ENCODE measurements at regions not wholly inside any gene's neighbourhood (a gene's known extent, or its start where the extent isn't known, plus 50 kb on each side); places are given as distances from the start of the nearest gene placed in this dataset.

DNA sequence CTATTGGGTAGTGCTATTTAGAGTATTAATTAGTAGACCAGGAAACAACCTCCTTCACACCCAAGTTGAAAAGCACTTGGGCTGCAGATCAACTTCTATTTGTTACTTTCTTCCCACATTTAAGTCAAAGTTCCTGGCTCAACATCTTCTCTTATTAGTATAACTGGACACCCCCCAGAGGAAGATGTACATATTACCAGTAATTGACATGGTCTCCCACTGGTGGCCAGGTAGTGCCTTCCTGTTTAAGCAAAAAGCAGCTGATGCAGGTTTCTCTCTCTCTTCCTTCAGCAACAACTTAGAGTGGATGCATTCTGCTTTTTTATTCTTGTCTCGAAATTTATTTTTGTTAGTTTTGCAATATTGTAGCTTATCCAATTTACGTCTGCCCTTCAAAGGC, 438.1 kb downstream of the GBA3 start:
- H3K9me3 ChIP-seq (ENCODE audit: control insufficient read depth, insufficient read depth, low read length): no peaks in the 10 kb centered on the region
- H3K27ac ChIP-seq (ENCODE audit: low read depth, low read length): no peak overlapping the region
- no peak for TF ChIP-seq EZH2phosphoT487 (IDR thresholded peaks at IDR 0.05; ENCODE audit: borderline replicate concordance, low read length)

DNA sequence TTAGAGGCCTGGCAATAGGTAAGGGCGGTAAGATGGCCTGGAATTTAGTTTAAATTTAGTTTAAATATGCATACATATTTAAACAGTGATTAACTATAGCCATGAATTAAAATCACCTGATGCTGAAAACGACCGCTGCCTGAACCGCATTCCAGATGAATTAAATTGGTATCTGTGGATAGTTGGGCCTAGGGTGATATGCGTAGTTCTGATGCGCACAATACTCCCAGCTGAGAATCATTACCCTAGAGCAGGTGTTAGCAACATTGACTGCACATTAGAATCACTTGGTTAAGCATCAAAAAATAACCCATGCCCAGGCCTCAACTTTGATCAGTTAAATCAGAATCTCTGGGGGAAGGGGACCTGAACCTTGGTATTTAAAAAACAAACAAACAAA, 432.4 kb downstream of the GBA3 start:
- H3K4me1 ChIP-seq (ENCODE audit: control insufficient read depth, low read length): no peaks in the 10 kb centered on the region
- TF ChIP-seq, protein P1, sequence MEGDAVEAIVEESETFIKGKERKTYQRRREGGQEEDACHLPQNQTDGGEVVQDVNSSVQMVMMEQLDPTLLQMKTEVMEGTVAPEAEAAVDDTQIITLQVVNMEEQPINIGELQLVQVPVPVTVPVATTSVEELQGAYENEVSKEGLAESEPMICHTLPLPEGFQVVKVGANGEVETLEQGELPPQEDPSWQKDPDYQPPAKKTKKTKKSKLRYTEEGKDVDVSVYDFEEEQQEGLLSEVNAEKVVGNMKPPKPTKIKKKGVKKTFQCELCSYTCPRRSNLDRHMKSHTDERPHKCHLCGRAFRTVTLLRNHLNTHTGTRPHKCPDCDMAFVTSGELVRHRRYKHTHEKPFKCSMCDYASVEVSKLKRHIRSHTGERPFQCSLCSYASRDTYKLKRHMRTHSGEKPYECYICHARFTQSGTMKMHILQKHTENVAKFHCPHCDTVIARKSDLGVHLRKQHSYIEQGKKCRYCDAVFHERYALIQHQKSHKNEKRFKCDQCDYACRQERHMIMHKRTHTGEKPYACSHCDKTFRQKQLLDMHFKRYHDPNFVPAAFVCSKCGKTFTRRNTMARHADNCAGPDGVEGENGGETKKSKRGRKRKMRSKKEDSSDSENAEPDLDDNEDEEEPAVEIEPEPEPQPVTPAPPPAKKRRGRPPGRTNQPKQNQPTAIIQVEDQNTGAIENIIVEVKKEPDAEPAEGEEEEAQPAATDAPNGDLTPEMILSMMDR (IDR thresholded peaks at IDR 0.05; ENCODE audit: low read depth, low read length, poor library complexity, severe bottlenecking): no peak
- TF ChIP-seq EZH2phosphoT487 (IDR thresholded peaks at IDR 0.05; ENCODE audit: borderline replicate concordance, low read length): no peak
- H3K36me3 ChIP-seq (ENCODE audit: control insufficient read depth, low read length): no peaks in the 10 kb centered on the region
- H4K20me1 ChIP-seq (ENCODE audit: control insufficient read depth, insufficient read depth, low read depth, low read length): no peaks in the 10 kb centered on the region
- no peak overlapping the region for H3K4me3 ChIP-seq (ENCODE audit: low read length)
- H3K27me3 ChIP-seq (ENCODE audit: control insufficient read depth, low read length): no peaks in the 10 kb centered on the region
- H3K9me2 ChIP-seq (replicated peaks; ENCODE audit: control insufficient read depth, low read length): no peaks in the 10 kb centered on the region
- H3K4me2 ChIP-seq (ENCODE audit: low read length): no peak overlapping the region
- H3K9me3 ChIP-seq (ENCODE audit: control insufficient read depth, insufficient read depth, low read length): no peaks in the 10 kb centered on the region
- no peaks in the 10 kb centered on the region for H3F3A ChIP-seq (ENCODE audit: control insufficient read depth, insufficient read depth)
- H3K27ac ChIP-seq (ENCODE audit: low read depth, low read length): no peak overlapping the region
- no peaks in the 10 kb centered on the region for H3K79me2 ChIP-seq (ENCODE audit: control insufficient read depth, low read length)

More for the DNA sequence above, 438.1 kb downstream of the GBA3 start:
- Histone ChIP-seq H3K36me3 (ENCODE audit: control insufficient read depth, low read length) (no peaks in the 10 kb centered on the region), H3K4me1 (ENCODE audit: control insufficient read depth, low read length) (no peaks in the 10 kb centered on the region), H3K9me2 (replicated peaks; ENCODE audit: control insufficient read depth, low read length) (no peaks in the 10 kb centered on the region), H3K4me2 (ENCODE audit: low read length) (no peak overlapping the region), H4K20me1 (ENCODE audit: control insufficient read depth, insufficient read depth, low read depth, low read length) (no peaks in the 10 kb centered on the region), H3K27me3 (ENCODE audit: control insufficient read depth, low read length) (no peaks in the 10 kb centered on the region), H3K4me3 (ENCODE audit: low read length) (no peak overlapping the region), H3F3A (ENCODE audit: control insufficient read depth, insufficient read depth) (no peaks in the 10 kb centered on the region), H3K79me2 (ENCODE audit: control insufficient read depth, low read length) (no peaks in the 10 kb centered on the region)

DNA sequence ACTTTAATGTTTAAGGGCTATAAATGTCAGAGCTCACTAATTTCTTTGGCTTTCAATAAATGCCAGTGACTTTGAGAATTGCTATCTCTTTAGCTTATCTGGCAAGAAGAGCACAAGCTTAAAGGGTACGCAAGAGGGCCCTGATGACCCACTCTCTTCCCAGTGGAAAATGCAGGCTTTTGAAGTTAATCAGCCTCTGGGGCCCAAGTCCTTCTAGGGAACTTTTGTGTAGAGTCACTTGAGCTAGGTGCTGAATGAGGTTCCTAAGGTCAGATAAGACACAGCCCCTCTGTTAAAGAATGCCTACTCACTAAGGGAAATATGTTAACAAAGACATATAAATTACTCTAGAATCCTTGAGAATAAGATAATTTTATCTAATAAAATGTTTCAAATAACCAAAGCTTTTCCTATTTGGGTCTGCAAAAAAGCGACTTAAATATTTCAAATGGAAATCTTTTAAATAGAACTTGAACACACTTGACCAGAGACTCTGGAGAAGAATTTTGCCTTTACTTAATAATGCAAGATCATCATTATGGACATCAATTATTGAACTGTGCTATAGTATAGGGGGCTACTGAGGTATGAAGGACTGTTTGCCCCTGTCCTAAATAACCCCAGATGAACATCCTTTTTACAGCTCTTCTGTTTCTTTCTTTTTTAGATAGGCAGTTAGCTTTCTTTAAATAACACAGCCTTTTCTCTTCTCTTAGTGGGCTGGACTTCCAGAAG, 430.1 kb downstream of the GBA3 start:
- TF ChIP-seq, protein P1 (IDR thresholded peaks at IDR 0.05; ENCODE audit: low read depth, low read length, poor library complexity, severe bottlenecking): no peak
- no peak for TF ChIP-seq EZH2phosphoT487 (IDR thresholded peaks at IDR 0.05; ENCODE audit: borderline replicate concordance, low read length)
- Histone ChIP-seq H3K9me2 (replicated peaks; ENCODE audit: control insufficient read depth, low read length) (no peaks in the 10 kb centered on the region), H4K20me1 (ENCODE audit: control insufficient read depth, insufficient read depth, low read depth, low read length) (no peaks in the 10 kb centered on the region), H3F3A (ENCODE audit: control insufficient read depth, insufficient read depth) (no peaks in the 10 kb centered on the region), H3K4me3 (ENCODE audit: low read length) (no peak overlapping the region), H3K4me2 (ENCODE audit: low read length) (no peak overlapping the region), H3K36me3 (ENCODE audit: control insufficient read depth, low read length) (no peaks in the 10 kb centered on the region), H3K79me2 (ENCODE audit: control insufficient read depth, low read length) (no peaks in the 10 kb centered on the region), H3K27ac (ENCODE audit: low read depth, low read length) (no peak overlapping the region), H3K27me3 (ENCODE audit: control insufficient read depth, low read length) (no peaks in the 10 kb centered on the region), H3K9me3 (ENCODE audit: control insufficient read depth, insufficient read depth, low read length) (no peaks in the 10 kb centered on the region), H3K4me1 (ENCODE audit: control insufficient read depth, low read length) (no peaks in the 10 kb centered on the region)

DNA sequence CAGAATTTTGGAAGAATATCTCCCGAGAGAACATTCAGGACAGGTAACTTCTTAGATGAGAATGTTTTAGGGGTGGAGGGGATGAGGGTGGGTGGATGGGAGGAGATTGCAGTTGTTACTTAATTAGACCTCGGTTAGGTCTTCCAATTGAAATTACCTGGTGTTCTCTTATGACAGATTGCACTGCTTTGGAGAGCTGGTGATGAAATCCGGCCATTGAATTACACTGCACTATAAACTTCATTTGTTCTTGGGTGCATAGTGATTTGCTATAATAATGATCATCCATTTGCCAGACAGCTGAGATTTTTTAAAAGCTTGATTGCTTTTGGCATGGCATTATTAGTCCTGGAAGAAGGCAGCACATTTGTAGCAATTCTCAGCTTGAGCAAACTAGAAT, 427.6 kb downstream of the GBA3 start:
- no peaks in the 10 kb centered on the region for H3K4me1 ChIP-seq (ENCODE audit: control insufficient read depth, low read length)
- no peaks in the 10 kb centered on the region for H3K9me3 ChIP-seq (ENCODE audit: control insufficient read depth, insufficient read depth, low read length)
- no peak overlapping the region for H3K4me2 ChIP-seq (ENCODE audit: low read length)
- no peak for TF ChIP-seq EZH2phosphoT487 (IDR thresholded peaks at IDR 0.05; ENCODE audit: borderline replicate concordance, low read length)
- TF ChIP-seq, protein P1 (IDR thresholded peaks at IDR 0.05; ENCODE audit: low read depth, low read length, poor library complexity, severe bottlenecking): no peak
- H3K27ac ChIP-seq (ENCODE audit: low read depth, low read length): no peak overlapping the region
- H3F3A ChIP-seq (ENCODE audit: control insufficient read depth, insufficient read depth): no peaks in the 10 kb centered on the region
- H3K4me3 ChIP-seq (ENCODE audit: low read length): no peak overlapping the region
- H3K9me2 ChIP-seq (replicated peaks; ENCODE audit: control insufficient read depth, low read length): no peaks in the 10 kb centered on the region
- no peaks in the 10 kb centered on the region for H4K20me1 ChIP-seq (ENCODE audit: control insufficient read depth, insufficient read depth, low read depth, low read length)
- no peaks in the 10 kb centered on the region for H3K79me2 ChIP-seq (ENCODE audit: control insufficient read depth, low read length)
- H3K36me3 ChIP-seq (ENCODE audit: control insufficient read depth, low read length): no peaks in the 10 kb centered on the region
- no peaks in the 10 kb centered on the region for H3K27me3 ChIP-seq (ENCODE audit: control insufficient read depth, low read length)
